Astrocyte of the hippocampus (primary cell): ENCODE measurements at regions not wholly inside any gene's neighbourhood (a gene's known extent, or its start where the extent isn't known, plus 50 kb on each side); places are given as distances from the start of the nearest gene placed in this dataset.
"Not testable (repeated sequence)": the region's sequence is repeated elsewhere in the genome, so short reads cannot be mapped to it uniquely, and the experiment has no call there.

Experiments
- DNase-seq: peaks from one replicate; pipeline ENCODE4 v3.0.0; 2011; ENCODE audit warnings: low read depth, low spot score

DNA sequence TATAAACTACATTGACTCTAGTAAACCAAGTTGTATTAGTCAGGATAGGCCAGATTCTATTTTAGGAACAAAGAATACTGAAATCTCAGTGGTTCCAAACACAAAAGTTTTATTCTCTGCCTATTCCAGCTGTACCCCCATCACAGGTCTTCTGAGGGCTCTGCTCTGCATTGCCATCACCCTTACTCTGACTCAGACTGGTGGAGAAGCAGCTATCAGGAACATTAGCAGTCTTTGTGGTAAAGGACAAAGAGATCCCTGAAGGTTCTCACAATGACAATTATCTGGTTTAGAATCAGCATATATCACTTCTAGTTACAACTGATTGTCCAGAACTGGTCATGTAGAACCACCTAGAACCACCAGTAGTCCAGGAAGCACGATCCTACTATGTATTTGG, 251.1 kb downstream of the GLUD2 start:
- no peak for DNase-seq

DNA sequence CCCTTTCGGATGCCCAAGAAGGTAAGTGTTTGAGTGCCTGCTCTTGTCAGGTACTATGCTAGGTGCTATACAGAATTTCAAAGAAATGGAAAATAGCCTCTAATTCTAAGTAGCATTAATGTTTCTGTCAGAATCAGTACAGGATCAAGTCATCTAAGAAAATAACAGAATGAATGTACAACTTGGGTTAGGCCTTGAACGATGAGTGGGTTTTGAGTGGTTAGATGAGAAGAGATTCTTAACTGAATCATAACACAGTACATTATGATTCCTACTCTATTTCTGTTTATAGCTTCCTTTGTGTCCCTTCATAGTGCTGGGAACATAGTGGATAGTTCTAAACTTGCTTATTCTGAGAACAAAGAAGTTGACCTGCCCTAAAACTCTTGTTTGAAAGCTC, 253.9 kb downstream of the GLUD2 start:
- no peak for DNase-seq

DNA sequence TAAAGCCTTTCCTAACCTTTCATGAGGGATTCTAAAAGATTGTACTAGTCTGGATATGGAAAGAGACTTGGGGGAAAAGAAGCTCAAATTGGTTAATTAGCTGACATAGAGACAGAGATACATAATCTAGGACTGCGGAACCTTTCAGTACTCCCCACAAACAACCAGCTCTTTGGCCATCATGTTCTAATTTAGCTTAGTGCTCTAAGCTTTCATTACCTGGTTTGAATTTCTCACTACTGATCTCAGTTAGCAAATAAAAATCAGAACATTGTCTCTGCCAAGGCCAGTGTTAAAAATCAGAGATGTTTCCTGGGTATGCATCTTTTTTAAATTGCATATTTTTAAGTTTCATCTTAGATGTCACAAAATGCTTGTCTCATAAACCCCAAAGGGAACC, 254.4 kb downstream of the GLUD2 start:
- DNase-seq, result no peak

DNA sequence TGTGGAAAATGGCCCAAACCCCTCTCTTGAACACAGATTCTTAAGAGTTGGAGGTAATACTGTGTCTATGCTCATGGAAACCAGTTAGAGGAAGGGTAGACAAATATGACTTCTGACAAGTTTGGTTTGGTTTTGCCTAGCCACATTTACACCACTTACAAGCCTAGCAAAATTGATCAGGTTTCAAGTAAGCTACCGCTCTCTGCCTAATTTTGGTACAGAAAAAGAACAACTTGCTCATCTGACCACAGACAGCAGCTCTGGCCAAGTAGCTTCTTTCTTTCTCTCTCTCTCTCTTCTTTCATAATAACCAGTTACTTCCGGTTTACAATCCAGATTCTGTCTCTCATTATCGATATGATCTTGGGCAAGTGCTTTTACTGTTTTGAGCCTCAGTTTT, 260.0 kb downstream of the GLUD2 start:
- DNase-seq, result no peak

DNA sequence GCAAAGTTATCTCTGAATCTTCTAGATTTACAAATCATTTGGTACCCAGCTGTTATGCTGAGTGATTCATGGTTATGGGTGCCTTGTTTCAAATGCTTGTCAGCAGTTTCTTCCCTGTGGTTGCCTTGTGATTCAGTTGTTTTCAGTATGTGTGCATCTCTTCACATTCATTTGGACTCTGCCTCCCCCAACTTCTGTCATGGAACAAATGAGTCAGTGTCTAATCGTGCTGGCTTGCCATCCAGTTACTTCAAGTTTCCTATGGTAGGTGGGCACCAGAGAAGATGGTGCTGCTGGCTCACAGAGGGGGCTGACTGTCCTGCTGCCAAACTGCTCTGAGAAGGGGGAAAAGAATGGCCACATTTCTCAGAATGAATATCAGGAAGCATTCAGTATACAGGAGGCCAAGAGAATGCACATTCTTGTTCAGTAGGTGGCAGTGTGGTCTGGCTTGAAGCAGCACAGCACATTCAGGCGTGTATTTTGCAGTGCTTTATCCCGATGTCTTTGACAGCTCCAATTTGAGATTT, 260.9 kb downstream of the GLUD2 start:
- DNase-seq, result peak; percentile 73

DNA sequence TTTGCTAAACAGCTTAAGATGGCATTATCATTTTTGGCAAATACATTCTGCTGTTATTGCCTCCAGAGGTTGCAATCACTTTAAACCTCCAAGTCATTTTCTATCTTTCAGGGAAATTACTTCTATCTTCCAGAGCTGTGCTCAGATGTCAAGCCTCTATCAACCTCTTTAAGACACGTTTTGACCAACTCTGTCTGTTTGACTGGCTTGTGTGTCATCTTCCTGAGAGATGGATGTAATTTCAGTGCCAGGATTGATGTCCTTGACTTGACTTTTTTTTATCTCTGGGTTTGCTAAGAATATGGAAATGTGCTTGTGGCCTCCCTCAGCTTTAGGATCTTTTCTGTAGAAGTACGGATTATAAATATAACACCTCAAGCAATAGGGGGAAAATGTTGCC, 263.4 kb downstream of the GLUD2 start:
- DNase-seq, result no peak

DNA sequence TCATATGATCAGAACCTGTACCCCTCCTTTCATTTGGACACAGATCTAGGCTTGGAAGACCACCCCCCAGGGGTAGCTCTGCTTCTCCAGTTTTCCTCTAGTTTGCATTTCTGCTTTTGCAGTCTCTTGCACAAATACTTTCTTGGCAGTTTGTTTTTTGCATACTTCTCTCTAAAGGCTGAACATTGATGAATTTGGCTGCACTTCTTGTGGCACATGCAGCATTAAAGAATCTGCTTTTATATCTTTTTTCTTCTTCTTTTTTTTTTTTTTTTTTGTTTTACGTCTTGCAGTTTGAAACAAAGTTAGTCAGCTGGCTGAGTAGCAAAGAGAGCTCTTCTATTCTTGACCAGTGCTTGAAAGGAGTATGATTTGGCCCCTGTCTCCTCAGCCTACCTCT, 273.0 kb downstream of the GLUD2 start:
- no peak for DNase-seq

DNA sequence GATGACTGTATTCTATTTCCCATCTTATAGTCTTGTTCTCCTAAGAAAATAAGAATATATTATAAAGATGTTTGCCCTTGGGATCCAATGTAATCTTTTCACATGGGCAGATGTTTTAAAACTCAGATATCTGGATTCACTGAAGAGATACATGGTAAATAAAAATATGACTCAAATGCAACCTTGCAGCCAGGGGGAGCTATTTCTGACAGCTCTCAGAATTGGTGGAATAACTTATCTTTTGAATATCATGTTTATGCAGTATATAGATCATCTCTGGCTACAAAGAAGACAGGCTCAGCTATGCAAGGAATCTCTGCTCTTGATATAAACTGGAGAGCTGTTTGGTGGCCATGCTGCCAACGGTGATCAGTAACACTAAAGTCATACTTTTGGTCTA, 274.7 kb downstream of the GLUD2 start:
- no peak for DNase-seq

DNA sequence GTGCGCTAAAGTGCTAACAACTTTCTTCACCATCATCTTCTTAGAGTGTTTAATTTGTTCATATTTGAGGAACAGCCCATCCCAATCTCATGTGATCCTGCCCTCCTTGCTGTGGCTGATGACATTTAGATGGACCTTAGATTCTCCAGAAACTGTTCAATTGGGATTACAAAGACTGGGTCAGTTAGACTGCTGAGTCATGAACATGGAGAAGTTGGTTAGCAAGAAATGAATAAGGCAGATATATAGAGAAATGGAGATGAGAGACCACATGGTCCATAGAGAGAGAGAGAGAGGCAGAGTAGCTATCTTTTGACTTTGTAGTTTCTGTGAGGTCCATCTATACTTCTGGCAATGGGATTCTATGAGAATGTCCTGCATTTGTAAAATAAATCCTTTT, 275.9 kb downstream of the GLUD2 start:
- no peak for DNase-seq

DNA sequence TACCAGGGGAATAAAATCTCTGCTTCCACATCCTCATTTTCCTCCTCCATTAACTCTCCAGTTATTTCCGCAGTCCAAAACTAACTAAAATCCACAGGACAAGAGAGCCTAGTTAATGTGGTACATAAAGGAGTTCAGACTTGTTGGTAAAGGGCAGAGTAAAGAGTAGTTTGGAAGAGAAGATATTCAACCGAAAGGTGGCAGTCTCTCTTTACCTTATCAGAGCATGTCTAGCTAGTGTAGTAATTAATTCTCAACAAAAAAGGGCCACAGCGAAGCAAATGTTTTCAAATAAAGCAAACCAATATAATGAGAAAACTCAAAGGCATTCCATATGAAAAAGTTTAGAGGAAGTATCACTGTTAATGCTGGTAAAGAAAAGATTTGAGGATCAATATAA, 286.5 kb downstream of the GLUD2 start:
- no peak for DNase-seq

DNA sequence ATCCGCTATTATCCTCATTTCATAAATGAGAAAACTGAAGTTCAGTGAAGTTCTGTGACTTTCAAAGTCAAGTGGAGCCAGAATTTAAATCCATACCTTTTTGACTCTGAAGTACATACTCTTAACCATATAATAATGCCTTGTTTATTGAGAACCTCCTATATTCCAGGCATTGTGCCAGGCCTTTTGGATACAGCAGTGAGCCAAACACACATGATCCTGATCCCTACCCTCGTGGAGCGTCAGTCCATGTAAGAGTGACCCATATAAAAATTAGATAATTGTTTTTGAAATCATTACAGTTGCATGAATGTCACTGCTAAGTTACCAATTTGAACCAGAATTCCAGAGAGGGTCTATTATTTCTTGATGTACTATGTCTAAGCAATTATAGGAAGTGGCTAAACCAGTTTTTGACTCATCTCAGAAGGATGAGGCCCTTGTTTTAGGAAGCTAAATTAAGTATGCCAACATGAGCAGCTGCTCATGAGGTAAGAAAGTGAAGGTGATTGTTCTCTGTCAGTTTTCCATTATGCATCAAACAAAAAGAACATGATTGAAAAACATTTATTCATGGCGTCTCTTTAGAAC, 289.5 kb downstream of the GLUD2 start:
- no peak for DNase-seq

DNA sequence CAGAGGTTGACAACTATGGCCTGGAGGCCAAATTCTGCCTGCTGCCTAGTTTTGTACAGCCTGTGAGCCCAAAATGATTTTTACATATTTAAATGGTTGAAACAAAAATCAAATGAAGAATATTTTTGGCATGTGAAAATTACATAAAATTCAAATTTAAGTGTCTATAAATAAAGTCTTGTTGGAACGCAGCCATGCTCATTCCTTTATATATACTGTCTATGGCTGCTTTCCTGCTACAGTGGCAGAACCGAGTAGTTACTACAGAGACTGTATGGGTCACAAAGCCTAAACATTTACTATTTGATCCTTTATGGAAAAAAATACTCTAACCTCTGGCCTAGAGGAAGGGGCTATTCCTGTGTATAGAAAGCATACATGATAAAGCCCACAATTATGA, 290.4 kb downstream of the GLUD2 start:
- no peak for DNase-seq

DNA sequence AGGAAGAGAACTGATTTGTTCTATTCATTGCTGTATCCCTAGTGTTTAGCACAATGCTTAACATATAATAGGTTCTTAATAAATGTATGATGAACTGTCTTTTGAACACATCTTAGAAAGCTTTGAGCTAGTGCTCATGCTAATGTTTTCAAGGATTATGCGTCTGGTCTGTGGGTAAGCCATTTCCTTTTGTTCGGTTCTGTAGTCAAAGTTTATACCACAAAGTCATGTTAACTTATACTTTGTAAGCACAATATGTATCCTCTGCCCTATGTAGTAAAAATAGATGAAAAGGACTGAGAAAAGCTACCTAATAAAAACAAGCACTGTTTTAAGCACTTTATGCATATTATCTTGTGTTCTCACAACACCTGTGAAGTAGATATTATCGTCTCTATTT, 301.9 kb downstream of the GLUD2 start:
- no peak for DNase-seq

DNA sequence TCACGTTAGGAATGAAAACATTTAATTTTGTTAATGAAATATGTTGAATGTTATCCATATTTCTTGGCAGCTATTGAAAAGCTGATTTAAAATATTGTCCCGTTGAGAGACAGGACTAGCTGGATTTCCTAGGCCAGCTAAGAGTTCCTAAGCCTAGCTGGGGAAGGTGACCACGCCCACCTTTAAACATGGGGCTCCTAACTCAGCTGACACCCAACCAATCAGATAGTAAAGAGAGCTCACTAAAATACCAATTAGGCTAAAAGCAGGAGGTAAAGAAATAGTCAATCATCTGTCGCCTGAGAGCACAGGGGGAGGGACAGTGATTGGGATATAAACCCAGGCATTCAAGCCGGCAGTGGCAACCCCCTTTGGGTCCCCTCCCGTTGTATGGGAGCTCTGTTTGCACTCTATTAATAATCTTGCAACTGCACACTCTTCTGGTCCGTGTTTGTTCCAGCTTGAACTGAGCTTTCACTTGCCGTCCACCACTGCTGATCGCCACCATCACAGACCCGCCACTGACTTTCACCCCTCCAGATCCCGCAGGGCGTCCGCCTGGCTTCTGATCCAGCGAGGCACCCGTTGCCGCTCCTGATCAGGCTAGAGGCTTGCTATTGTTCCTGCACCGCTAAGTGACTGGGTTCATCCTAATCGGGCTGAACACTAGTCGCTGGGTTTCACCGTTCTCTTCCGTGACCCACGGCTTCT, 308.9 kb downstream of the GLUD2 start:
- no peak for DNase-seq

DNA sequence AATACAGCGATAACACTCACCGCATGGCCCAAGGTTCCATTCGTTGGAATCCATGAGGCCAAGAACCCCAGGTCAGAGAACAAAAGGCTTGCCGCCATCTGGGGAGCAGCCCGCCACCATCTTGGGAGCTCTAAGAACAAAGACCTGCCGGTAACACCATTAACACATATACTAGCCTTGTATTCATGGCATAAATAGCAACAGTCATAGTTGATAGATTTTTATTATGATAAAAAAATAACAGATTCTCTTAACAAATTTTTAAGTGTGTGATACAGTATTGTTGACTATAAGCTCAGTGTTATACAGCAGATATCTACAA, 309.4 kb downstream of the GLUD2 start:
- no peak for DNase-seq

DNA sequence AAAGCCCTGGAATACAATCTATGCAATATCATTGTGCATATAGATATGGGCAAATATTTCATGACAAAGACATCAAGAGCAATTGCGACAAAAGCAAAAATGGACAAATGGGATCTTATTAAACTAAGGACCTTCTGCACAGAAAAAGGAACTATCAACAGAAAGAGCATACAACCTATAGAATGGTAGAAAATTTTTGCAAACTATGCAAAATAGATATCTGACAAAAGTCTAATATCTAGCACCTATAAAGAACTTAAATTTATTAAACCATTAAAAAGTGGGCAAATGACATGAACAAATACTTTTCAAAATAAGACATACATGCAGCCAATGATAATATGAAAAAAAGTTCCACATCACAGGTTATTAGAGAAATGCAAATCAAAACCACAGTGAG, 312.9 kb downstream of the GLUD2 start:
- no peak for DNase-seq

DNA sequence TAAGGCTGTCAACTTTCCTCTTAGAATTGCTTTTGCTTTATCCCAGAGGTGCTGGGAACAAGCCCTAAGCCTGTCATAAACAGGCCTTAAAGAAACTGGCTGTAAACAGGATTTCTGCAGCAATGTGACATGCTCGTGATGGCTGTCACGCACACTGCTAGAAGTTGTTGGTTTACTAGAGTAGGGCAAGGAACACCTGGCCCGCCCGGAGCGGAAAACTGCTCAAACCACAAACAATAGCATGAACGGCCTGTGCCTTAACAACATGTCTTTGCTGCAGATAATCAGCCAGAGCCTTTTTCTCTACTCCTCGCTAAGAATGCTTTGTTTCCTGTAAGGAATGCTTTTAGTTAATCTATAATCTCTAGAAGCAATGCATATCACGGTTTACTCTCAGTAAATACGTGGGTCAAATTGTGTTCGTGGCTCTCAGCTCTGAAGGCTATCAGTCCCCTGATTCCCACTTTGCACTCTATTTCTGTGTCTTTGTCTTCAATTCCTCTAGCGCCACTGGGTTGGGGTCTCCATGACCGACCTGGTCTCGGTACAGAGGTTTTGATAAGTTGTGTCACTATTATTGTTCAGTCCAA, 318.3 kb downstream of the GLUD2 start:
- DNase-seq, result no peak

DNA sequence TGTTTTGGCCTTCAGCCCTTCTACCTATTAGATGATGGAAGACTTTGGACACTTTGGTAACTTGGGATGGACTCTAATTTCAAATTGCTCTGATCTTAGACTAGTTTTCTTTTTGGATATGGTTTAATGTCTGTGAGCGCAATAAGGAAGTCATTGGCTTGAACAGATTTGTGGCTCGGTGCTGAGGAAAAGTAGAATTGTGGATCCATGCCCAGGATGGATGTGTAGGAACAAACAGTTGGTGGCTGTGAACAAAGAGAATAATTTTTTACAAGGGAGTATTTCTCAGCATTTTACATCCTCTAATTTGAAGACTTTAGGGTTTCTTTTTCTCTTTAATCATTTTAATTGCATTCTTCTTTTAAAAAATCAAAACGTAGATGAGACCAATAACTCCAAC, 327.1 kb downstream of the GLUD2 start:
- DNase-seq, result no peak

DNA sequence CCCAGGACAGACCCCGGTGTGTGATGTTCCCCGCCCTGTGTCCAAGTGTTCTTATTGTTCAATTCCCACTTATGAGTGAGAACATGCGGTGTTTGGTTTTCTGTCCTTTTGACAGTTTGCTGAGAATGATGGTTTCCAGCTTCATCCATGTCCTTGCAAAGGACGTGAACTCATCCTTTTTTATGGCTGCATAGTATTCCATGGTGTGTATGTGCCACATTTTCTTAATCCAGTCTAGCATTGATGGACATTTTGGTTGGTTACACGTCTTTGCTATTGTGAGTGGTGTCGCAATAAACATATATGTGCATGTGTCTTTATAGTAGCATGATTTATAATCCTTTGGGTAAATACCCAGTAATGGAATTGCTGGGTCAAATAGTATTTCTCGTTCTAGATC, 334.5 kb downstream of the GLUD2 start:
- DNase-seq, result not testable (repeated sequence)

DNA sequence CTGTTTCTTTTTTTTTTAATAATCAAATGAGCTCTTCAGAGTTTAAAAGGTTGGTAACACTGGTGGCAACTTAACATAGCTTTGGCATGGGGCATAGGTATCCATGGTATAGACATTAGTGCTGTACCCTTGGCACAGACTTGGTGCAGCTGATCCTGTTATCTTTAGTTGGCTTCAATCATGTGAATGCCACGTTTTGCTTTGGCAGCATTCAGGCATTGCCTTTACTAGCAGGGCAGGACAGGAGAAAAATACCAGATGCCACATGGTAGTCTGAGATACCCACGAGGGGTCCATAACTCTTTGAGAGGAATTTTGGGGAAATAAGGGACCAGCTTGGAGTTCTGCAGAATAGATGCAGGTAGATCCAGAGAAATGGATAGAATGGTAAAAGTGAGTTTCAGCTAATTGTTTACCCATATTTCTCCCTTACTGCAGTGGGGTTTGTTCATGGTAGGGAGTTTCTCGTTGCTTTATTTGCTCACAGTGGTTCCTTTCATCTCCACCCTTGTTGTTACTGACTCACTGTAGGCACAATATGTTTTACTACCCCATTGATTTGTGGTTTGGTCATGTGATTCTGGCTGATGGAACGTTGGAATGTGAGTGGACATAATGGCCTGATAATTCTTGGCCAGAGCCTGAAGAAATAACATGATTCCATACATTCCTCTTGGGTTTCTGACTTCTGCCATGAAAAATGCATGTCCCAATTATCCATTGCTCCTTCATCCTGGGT, 342.7 kb downstream of the GLUD2 start:
- peak; percentile 28 for DNase-seq

DNA sequence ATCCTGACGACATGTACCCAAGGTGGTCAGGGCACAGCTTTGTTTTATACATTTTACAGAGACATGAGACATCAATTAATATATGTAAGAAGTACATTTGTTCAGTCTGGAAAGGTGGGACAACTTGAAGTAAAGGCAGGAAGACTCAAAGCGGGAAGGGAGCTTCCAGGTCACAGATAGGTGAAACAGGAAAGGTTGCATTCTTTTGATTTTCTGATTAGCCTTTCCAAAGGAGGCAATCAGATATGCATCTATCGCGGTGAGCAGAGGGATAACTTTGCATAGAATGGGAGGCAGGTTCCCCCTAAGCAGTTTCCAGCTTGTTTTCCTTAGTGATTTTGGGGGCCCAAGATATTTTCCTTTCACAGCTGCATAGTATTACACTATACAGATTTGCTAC, 358.4 kb downstream of the GLUD2 start:
- no peak for DNase-seq

DNA sequence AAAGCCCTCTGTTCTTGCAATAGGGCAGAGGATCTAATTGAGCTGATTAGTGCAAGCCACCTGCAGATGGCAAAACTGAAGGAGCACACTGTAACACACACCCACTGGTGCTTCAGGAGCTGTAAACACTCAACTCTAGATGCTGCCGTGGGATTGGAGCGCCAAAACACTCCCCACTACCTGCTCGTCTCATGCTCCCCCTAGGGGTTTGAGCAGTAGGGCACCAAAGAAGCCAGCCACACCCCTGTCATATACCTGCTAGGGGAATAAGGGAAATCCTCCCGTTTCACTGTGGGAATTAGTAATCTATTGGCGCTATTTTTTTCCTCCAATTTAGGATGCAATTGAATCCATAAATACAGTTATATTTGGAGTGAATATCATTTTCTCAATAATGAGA, 360.2 kb downstream of the GLUD2 start:
- no peak for DNase-seq

DNA sequence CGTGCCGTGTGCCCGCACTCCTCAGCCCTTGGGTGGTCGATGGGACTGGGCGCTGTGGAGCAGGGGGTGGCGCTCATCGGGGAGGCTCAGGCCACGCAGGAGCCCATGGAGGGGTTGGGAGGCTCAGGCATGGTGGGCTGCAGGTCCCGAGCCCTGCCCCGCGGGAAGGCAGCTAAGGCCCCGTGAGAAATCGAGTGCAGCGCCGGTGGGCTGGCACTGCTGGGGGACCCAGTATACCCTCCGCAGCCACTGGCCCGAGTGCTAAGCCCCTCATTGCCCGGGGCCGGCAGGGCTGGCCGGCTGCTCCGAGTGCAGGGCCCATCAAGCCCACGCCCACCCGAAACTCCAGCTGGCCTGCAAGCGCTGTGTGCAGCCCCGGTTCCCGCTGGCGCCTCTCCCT, 384.1 kb downstream of the GLUD2 start:
- DNase-seq, result not testable (repeated sequence)
